DMS 273 (cell line): ENCODE measurements at regions not wholly inside any gene's neighbourhood (a gene's known extent, or its start where the extent isn't known, plus 50 kb on each side); places are given as distances from the start of the nearest gene placed in this dataset.
"Not testable (repeated sequence)": the region's sequence is repeated elsewhere in the genome, so short reads cannot be mapped to it uniquely, and the experiment has no call there.

Source experiments
- DNase-seq: peaks from one replicate; lab custom pipeline; 2025; ENCODE audit not compliant: unreplicated experiment; lab: John Stamatoyannopoulos, UW

- not testable (repeated sequence) for DNase-seq
Observed at GRCh38 chr18:27510036-27510633, 325.0 kb upstream of the CHST9 start.

GRCh38 chr18:27501671-27502070, 316.6 kb upstream of the CHST9 start:
- DNase-seq, result no peak

GRCh38 chr18:27500531-27500930, 315.4 kb upstream of the CHST9 start:
- DNase-seq, result no peak

- DNase-seq, result no peak
Observed at GRCh38 chr18:27497246-27497645, 312.1 kb upstream of the CHST9 start.

GRCh38 chr18:27493182-27493581, 308.1 kb upstream of the CHST9 start:
- DNase-seq, result no peak

- no peak for DNase-seq
Observed at GRCh38 chr18:27491772-27492171, 306.7 kb upstream of the CHST9 start.

GRCh38 chr18:27483276-27483675, 298.2 kb upstream of the CHST9 start:
- no peak for DNase-seq

- DNase-seq, result no peak
Observed at GRCh38 chr18:27478459-27478858, 293.4 kb upstream of the CHST9 start.

GRCh38 chr18:27473318-27473717, 288.2 kb upstream of the CHST9 start:
- DNase-seq, result no peak

- DNase-seq, result no peak
Observed at GRCh38 chr18:27467073-27467472, 282.0 kb upstream of the CHST9 start.

- no peak for DNase-seq
Observed at GRCh38 chr18:27461957-27462356, 276.8 kb upstream of the CHST9 start.

- no peak for DNase-seq
Observed at GRCh38 chr18:27449104-27449503, 264.0 kb upstream of the CHST9 start.

GRCh38 chr18:27447930-27448329, 262.8 kb upstream of the CHST9 start:
- DNase-seq, result no peak

GRCh38 chr18:27447451-27447881, 262.4 kb upstream of the CHST9 start:
- DNase-seq, result no peak

GRCh38 chr18:27430595-27430994, 245.5 kb upstream of the CHST9 start:
- no peak for DNase-seq

GRCh38 chr18:27428716-27429475, 243.8 kb upstream of the CHST9 start:
- DNase-seq, result no peak

- DNase-seq, result no peak
Observed at GRCh38 chr18:27428120-27428519, 243.0 kb upstream of the CHST9 start.

GRCh38 chr18:27423581-27423980, 238.5 kb upstream of the CHST9 start:
- DNase-seq, result no peak

GRCh38 chr18:27419646-27420045, 234.5 kb upstream of the CHST9 start:
- no peak for DNase-seq

- no peak for DNase-seq
Observed at GRCh38 chr18:27415495-27415894, 230.4 kb upstream of the CHST9 start.

- DNase-seq, result no peak
Observed at GRCh38 chr18:27414682-27415081, 229.6 kb upstream of the CHST9 start.

GRCh38 chr18:27413495-27414401, 228.6 kb upstream of the CHST9 start:
- DNase-seq, result no peak
